GM19455 (cell line): ENCODE measurements at regions not wholly inside any gene's neighbourhood (a gene's known extent, or its start where the extent isn't known, plus 50 kb on each side); places are given as distances from the start of the nearest gene placed in this dataset.

Experiments used
- ATAC-seq: cut with Tn5 transposase; IDR thresholded peaks from one replicate; pipeline ENCODE4 v1.9.1; 2021; ENCODE audit not compliant: unreplicated experiment

DNA sequence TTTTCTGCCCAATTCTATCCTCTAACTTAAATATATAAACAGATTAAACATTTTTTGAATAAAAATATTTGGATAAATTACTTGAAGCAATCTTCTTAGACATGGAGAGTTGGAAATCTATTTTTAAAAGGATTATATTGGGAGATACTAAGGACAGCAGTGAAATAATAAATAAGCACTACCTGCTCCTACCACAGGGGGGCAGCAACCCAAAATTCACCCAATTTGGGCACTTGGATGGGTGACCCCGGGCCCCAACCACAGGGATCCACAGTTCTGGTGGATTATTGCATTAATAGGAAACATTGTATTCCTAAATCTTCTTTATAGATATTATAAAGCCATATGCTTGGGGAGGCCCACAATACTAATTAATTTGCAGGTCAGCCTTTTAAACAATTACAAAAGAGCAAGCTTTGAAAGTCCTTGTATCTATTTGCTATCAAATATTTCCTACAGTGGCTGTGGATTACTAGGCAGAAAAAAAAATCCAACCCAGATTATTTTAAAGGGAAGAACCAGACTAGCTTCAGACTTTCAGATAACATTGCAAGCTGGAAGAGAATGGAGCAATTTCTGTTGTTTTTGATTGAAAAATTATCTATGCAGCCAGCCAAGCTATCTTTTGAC, 66.4 kb upstream of the PDE10A start:
- peak; percentile 70 for ATAC-seq

DNA sequence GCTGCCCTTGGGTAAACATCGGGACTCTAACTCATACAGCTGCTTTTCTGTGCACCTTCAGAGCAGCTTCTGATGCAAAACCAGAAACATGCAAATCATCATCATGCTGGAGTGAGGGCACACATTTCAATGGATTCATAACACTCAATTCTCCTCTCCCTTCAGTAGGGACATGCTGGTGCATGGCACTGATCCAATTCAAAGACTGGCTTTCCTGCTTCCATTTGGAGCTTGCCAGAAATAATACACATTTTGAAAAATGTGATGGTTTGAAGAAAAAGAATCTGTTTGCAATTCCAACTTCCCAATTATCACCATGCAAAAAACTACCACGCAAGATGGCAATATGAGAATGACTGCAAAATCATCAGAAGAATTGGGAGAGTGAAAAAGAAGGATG, 65.2 kb upstream of the PDE10A start:
- ATAC-seq: no peak

DNA sequence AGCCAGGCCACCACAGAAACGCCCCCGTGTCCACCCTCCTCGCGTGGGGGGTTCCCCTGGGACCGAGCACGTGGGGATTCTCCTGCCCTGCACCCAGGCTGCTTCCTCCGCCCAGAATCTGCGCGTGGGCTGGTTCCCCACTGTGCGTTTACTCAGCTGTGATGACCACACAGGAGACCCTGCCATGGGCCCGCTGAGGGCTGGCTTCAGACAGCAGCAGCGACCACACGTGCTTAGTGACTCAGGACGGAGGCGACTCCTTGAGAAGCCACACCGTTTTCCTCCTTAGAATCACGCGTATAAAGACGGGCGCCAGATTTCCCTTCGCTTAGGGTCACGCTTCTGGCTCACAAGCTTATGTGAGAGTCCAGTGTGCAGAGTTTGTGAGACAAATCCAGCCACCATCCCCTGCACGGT, 63.9 kb upstream of the PDE10A start:
- no peak for ATAC-seq

DNA sequence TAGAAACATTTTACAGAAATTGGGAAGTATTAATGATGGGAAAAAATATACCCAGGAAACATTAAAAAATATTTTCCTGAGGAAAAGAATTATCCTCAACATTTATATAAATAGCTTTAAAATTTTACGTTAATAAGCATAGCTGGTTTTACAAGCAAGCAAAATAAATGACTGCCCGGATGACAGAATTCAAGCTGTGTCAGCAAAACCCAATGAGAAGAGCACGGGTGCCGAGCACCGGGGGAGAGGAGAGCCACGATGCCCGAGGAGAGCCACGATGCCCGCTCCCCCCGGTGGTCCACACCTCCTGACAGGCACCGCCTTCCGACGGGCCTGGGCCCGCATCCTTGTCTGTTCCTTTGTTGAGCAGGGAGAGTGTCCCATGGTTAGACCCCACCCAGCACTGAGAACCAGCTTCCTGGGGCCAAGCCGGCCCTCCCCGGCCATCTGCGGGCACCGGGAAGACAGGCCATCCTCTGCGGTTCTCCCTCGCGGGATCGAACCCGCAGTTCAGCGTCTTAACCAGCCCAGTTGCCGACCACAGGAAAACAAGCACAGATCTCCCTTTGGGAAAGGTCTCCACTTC, 63.3 kb upstream of the PDE10A start:
- ATAC-seq: no peak

DNA sequence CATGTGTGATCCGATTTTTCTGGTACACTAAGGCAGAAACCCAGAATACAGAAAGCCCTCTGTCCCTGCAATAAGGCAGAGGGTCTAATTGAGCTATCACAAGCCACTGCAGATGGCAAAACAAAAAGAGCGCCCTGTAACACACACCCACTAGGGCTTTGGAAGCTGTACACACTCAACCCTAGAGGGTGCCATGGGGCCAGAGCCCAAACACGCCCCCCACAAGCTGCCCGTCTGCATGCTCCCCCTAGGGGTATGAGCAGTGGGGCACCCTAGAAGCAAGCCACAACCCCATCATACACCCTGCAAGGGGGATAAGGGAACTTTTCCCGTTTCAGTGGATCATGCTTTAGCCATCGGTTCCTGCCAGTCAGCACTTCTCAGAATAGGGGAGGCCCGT, 62.2 kb upstream of the PDE10A start:
- no peak for ATAC-seq

DNA sequence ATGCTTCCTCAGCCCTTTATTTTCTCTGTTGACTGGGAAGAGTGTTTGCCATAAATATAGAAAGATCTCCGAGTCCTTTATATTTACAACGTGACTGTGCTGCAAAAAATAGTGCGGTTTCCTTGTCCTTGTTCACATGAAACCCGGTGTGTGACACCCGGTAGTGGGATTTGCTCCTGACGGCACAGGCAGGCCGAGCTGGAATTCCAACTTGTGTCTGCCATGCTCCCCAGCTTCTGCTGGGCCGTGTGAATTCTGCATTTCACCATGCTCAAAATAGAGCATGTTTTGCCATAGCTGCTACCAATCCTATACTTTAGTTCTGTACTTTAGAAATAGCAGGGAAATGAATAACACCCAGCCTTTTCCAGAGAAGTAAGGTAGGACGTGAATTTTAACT, 60.3 kb upstream of the PDE10A start:
- ATAC-seq: no peak

DNA sequence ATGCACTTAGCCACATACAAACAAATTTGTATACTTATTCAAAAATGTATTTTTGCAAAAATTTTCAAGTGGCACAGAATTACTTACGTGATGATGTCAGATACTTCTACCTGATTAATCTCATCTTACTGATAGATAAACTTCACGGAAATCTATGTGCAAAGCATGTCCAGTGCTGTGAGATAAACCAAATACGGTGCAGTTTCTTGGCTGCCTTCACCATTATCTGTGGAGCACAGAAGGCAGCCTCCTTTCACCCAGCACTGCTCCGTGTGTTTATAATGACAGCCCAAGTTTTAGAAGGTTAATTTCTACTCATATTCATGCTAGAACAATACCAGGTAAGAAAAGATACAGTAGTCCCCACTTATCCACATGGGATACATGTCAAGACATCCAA, 59.0 kb upstream of the PDE10A start:
- ATAC-seq: no peak

DNA sequence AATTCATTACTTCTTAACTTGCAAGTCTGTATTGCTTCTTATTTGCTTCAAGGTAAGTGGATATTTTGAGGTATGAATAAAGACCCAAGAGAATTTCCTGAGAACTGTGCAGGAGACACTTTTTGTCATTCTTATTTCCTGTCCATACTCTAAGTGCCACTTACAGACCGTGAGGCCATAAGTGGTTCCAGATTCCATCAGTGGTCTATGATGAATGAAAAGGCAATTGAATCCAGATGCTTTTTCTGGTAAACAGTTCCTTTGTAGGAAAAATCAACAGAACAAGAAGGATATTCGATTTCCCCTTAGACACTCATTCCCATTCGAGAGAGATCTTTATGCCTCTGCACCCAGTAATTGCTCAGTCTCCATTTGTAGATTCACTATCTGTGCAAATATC, 58.3 kb upstream of the PDE10A start:
- no peak for ATAC-seq

DNA sequence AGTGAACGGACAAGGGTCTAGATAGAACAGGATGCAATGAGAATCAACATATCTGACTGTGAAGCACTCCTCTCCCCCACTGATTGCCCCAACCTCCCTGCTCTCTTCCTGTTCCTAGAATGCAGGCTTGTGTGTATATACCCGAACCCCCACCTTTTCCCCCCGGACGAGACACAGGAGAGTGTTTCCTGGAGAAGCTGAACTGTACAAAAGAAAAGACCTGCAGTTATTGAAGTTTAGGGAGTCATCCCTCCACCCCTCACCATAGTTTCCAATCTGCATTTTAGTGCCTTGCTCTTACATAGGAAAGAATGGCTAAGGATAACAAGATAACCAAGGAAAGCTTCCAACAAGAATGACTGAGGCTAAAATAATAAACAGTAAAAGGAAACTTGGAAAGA, 55.5 kb upstream of the PDE10A start:
- ATAC-seq: no peak

DNA sequence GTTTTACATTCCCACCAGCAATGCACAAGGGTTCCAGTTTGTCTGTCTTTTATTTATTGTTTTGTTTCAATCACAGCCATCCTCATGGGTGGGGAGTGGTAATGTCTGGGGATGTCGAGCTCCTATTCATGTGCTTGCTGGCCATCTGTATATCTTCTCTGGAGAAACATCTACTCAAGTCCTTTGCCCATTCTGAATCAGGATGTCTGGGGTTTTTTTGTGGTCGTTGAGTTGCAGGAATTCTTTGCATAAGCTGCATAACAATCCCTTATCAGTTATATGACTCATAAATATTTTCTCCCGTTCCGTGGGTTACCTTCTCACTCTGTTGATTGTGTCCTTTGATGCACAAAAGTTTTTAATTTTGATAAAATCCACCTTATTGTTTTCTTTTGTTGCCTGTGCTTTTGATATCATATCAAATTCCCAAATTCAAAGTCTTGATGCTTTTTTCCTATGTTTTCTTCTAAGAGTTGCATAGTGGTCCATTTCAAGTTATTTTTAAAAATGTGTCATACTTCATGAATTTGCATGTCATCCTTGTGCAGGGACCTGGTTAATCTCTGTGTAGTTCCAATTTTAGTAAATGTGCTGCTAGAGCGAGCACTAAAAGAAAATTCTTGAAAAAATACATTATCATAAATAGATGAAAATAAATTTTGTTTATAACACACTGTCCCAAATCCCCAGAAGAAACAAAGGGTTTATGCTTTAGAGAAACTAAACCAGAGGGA, 54.9 kb upstream of the PDE10A start:
- no peak for ATAC-seq

DNA sequence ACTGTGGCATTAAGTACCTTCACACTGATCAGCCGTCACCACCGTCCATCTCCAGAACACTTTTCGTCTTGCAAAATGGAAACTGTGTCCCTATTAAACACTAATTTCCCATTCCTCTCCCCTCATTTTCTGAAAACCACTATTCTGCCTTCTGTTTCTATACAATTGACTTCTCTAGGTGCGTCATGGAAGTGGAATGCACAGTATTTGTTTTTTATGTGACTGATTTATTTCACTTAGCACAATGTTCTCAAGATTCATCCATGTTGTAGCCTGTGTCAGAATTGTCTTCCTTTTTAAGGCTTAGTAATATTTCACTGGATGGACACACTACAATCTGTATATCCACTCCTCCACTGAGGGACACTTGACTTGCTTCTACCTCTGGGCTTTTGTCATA, 53.8 kb upstream of the PDE10A start:
- no peak for ATAC-seq

DNA sequence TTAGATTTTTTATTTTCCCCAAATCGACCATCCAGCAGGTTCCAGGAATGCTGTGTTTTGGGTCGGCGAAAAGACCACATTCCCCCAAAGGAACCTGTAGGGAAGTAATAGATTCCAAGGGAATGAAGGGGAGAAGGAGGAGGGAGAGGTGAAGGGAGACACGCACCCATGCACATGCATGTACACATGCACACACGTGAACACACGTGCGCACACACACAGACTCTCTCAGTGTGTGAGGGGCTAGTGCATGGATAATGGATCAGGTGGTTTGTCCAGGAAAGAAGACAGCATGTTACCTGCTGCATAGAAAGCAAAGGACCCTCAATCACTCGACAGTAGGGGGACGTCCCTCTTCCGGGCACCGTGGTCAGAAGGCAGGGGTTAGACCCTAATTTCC, 52.4 kb upstream of the PDE10A start:
- ATAC-seq: no peak

DNA sequence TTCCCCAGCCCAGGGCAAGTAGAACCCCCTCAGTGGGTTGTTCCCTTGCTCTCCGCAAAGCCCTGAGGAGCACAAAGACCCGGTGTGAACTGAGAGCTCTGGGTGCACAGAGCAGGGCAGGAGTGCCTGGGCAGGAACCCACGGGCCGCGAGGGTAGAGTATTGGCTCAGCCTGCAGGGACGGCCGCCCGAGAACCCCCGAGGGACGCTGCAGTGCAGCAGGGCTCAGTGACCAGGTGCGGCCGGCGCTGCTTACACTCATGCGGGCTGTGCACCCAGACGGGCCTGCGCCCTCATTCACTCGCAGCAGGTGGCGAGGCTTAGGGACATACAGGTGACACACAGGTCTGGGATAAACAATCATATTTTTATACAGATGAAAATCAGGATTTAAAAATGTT, 51.9 kb upstream of the PDE10A start:
- no peak for ATAC-seq

DNA sequence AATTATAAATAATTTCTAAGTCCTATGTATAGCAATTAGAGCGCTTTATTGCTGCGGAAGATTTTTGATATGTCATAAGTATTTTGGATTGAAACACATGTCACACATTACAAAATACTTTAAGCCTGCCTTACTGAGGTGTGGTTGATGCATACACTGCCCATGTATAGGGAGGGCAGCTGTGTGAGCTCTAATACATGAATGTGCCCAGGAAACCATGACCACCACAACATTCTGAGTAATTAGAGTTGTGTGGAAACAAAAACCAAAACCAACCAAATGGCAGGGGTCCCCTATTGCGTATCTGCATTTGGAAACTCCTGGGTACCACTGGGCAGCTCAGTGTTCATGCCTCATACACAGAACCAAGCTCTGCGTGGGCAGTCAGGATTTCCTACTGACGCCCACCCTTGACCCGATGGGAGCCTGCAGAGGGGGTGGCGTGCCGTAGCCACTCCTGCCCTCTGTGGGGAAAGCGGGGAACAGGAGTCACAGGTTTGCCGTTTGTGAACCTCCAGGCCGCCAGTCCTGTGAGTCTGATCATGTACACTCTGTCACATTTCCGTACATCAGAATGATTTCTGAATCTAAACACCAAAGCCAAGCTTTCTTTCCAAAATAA, 50.9 kb upstream of the PDE10A start:
- ATAC-seq: no peak
